Fibroblast of lung (primary cell): ENCODE measurements at regions not wholly inside any gene's neighbourhood (a gene's known extent, or its start where the extent isn't known, plus 50 kb on each side); places are given as distances from the start of the nearest gene placed in this dataset.
"Not testable (repeated sequence)": the region's sequence is repeated elsewhere in the genome, so short reads cannot be mapped to it uniquely, and the experiment has no call there.

Experiments used
- DNase-seq, 2 donors: peaks; one replicate each; pipeline versions ENCODE4 v3.0.0 to v3.0.0-alpha.2; 2010; ENCODE audit warnings: low read depth in 2 of 2
- H2AFZ ChIP-seq: 2 replicates; pipeline ENCODE4 v1.5.1; 2012; ENCODE audit warnings: low read length, control low read depth, inconsistent platforms
- H3K27ac ChIP-seq: 2 replicates; pipeline ENCODE4 v1.5.1; 2011; ENCODE audit warnings: low read length, control low read depth; ENCODE audit not compliant: insufficient read depth
- H3K27me3 ChIP-seq: 2 replicates; pipeline ENCODE4 v1.5.1; 2011; ENCODE audit warnings: mild to moderate bottlenecking, low read length; ENCODE audit not compliant: control insufficient read depth, insufficient read depth
- H3K36me3 ChIP-seq: 2 replicates; pipeline ENCODE4 v1.5.1; 2011; ENCODE audit warnings: low read length; ENCODE audit not compliant: control insufficient read depth, insufficient read depth
- H3K4me1 ChIP-seq: 2 replicates; pipeline ENCODE4 v1.5.1; 2011; ENCODE audit warnings: low read length; ENCODE audit not compliant: control insufficient read depth, insufficient read depth; ENCODE audit errors: extremely low read depth
- H3K4me2 ChIP-seq: 2 replicates; pipeline ENCODE4 v1.5.1; 2011; ENCODE audit warnings: low read length, control low read depth; ENCODE audit not compliant: insufficient read depth; ENCODE audit errors: extremely low read depth
- H3K4me3 ChIP-seq, 4 experiments: fragments of 200-600 bp in 1 of 4; sonication (generic) in 1 of 4; replicated peaks in 1 of 4; 2 replicates each; pipeline ENCODE4 v1.5.1; 2011 to 2016; ENCODE audit warnings: low read length in 4 of 4, low read depth in 3 of 4, mild to moderate bottlenecking in 3 of 4, control low read depth in 2 of 4, inconsistent platforms in 1 of 4, mixed read lengths in 1 of 4; ENCODE audit not compliant: insufficient read depth in 1 of 4; ENCODE audit errors: control extremely low read depth in 1 of 4
- H3K79me2 ChIP-seq: 2 replicates; pipeline ENCODE4 v1.5.1; 2012; ENCODE audit warnings: mild to moderate bottlenecking, low read length, inconsistent platforms; ENCODE audit not compliant: control insufficient read depth, insufficient read depth
- H3K9ac ChIP-seq: 2 replicates; pipeline ENCODE4 v1.5.1; 2011; ENCODE audit warnings: mild to moderate bottlenecking, low read length, control low read depth; ENCODE audit not compliant: insufficient read depth
- H3K9me3 ChIP-seq: 2 replicates; pipeline ENCODE4 v1.5.1; 2012; ENCODE audit warnings: low read depth, low read length; ENCODE audit not compliant: control insufficient read depth, insufficient read depth
- H4K20me1 ChIP-seq: 2 replicates; pipeline ENCODE4 v1.5.1; 2011; ENCODE audit warnings: low read length; ENCODE audit not compliant: control insufficient read depth, insufficient read depth; ENCODE audit errors: extremely low read depth
- CTCF ChIP-seq, 2 donors: IDR thresholded peaks in 1 of 2; conservative IDR thresholded peaks in 1 of 2; 1 replicate in 1 of 2; 2 replicates in 1 of 2; pipeline ENCODE4 v1.5.1; 2011 to 2012; ENCODE audit warnings: low read length in 2 of 2, control low read depth in 1 of 2, inconsistent platforms in 1 of 2, low read depth in 1 of 2, mild to moderate bottlenecking in 1 of 2
- EZH2 ChIP-seq: IDR thresholded peaks from 2 replicates; pipeline ENCODE4 v1.5.1; 2012; ENCODE audit warnings: low read length, control low read depth, mild to moderate bottlenecking; ENCODE audit errors: missing control alignments

- TF ChIP-seq CTCF (conservative IDR thresholded peaks at IDR 0.05 in 1 of 2, IDR thresholded peaks at IDR 0.05 in 1 of 2; ENCODE audit: low read depth in 1 of 2, low read length in 2 of 2) (no peak), EZH2 (no peak)
- Histone ChIP-seq H4K20me1 (no peaks in the 10 kb centered on the region), H3K36me3 (no peaks in the 10 kb centered on the region), H3K4me3 (no peak overlapping the region), H3K4me2 (no peak overlapping the region), H3K9ac (no peak overlapping the region), H3K9me3 (no peaks in the 10 kb centered on the region), H3K27ac (no peak overlapping the region), H3K4me1 (no peaks in the 10 kb centered on the region), H3K79me2 (no peaks in the 10 kb centered on the region), H2AFZ (no peak overlapping the region), H3K27me3 (no peaks in the 10 kb centered on the region)
- no peak for DNase-seq
These were observed 111.0 kb upstream of the ANKRD30BL start for GRCh38 chr2:132272713-132273112.

GRCh38 chr2:132273585-132273984, 111.8 kb upstream of the ANKRD30BL start:
- H3K79me2 ChIP-seq, H2AFZ ChIP-seq, H3K4me2 ChIP-seq, H3K9ac ChIP-seq, DNase-seq, H3K36me3 ChIP-seq, H3K27me3 ChIP-seq, H3K27ac ChIP-seq, H4K20me1 ChIP-seq, H3K9me3 ChIP-seq, H3K4me3 ChIP-seq, H3K4me1 ChIP-seq: not testable (repeated sequence)

- Histone ChIP-seq H4K20me1 (no peaks in the 10 kb centered on the region), H3K79me2 (no peaks in the 10 kb centered on the region), H3K4me2 (no peak overlapping the region), H3K4me1 (no peaks in the 10 kb centered on the region), H3K4me3 (no peak overlapping the region), H3K9me3 (no peaks in the 10 kb centered on the region), H3K27ac (no peak overlapping the region), H2AFZ (no peak overlapping the region), H3K36me3 (no peaks in the 10 kb centered on the region), H3K27me3 (no peaks in the 10 kb centered on the region), H3K9ac (no peak overlapping the region)
- no peak for TF ChIP-seq CTCF (conservative IDR thresholded peaks at IDR 0.05 in 1 of 2, IDR thresholded peaks at IDR 0.05 in 1 of 2; ENCODE audit: low read depth in 1 of 2, low read length in 2 of 2)
- no peak for TF ChIP-seq EZH2
- no peak for DNase-seq
These were observed 112.2 kb upstream of the ANKRD30BL start for GRCh38 chr2:132274000-132274399.

GRCh38 chr2:132275396-132275795, 113.6 kb upstream of the ANKRD30BL start:
- no peak overlapping the region for H3K27ac ChIP-seq
- H3K79me2 ChIP-seq = no peaks in the 10 kb centered on the region
- no peak overlapping the region for H2AFZ ChIP-seq
- H3K4me3 ChIP-seq = no peak overlapping the region
- no peak overlapping the region for H3K4me2 ChIP-seq
- no peaks in the 10 kb centered on the region for H3K4me1 ChIP-seq
- no peak for DNase-seq
- H4K20me1 ChIP-seq = no peaks in the 10 kb centered on the region
- no peaks in the 10 kb centered on the region for H3K9me3 ChIP-seq
- no peak overlapping the region for H3K9ac ChIP-seq
- TF ChIP-seq EZH2 = no peak
- TF ChIP-seq CTCF (conservative IDR thresholded peaks at IDR 0.05 in 1 of 2, IDR thresholded peaks at IDR 0.05 in 1 of 2; ENCODE audit: low read depth in 1 of 2, low read length in 2 of 2) = no peak
- H3K27me3 ChIP-seq = no peaks in the 10 kb centered on the region
- no peaks in the 10 kb centered on the region for H3K36me3 ChIP-seq
